Vagina (tissue), 2 donors: ENCODE measurements at regions not wholly inside any gene's neighbourhood (a gene's known extent, or its start where the extent isn't known, plus 50 kb on each side); places are given as distances from the start of the nearest gene placed in this dataset.

Source experiments
- DNase-seq, 2 donors: peaks; one replicate each; pipeline ENCODE4 v3.0.0-alpha.2; 2017; ENCODE audit errors: extremely low spot score in 2 of 2
- H3K27ac ChIP-seq: fragments of 200-600 bp; sonication (generic); one replicate; pipeline ENCODE4 v1.5.1; 2019
- H3K27me3 ChIP-seq: fragments of 200-600 bp; sonication (generic); one replicate; pipeline ENCODE4 v1.5.1; 2019
- H3K36me3 ChIP-seq, 2 donors: fragments of 200-600 bp; sonication (generic); one replicate each; pipeline ENCODE4 v1.5.1; 2017 to 2019
- H3K4me1 ChIP-seq: fragments of 200-600 bp; sonication (generic); one replicate; pipeline ENCODE4 v1.5.1; 2019
- H3K4me3 ChIP-seq, 2 donors: fragments of 200-600 bp; sonication (generic); 1 replicate in 1 of 2; 2 replicates in 1 of 2; pipeline ENCODE4 v1.5.1; 2016 to 2019
- H3K9me3 ChIP-seq: fragments of 200-600 bp; sonication (generic); one replicate; pipeline ENCODE4 v1.5.1; 2019
- POLR2A ChIP-seq, 2 donors: fragments of 450-650 bp; IDR thresholded peaks; one replicate each; pipeline ENCODE4 v1.6.1; 2017; ENCODE audit warnings: antibody characterized with exemption in 2 of 2, mild to moderate bottlenecking in 2 of 2, moderate library complexity in 2 of 2
- POLR2AphosphoS5 ChIP-seq, 2 donors: sonication (generic); formaldehyde crosslinking; IDR thresholded peaks; one replicate each; pipeline ENCODE4 v1.9.0; 2017; ENCODE audit warnings: antibody characterized with exemption in 2 of 2, mild to moderate bottlenecking in 2 of 2, low read depth in 1 of 2; ENCODE audit not compliant: insufficient read depth in 1 of 2
- intact Hi-C: fragments of 100-400 bp; cut with DNase I; formaldehyde crosslinking; loops from one replicate; pipeline ENCODE4 v1.15.1; 2023
- TF ChIP-seq, protein P1 (sequence below), 3 experiments: fragments of 450-650 bp in 2 of 3; fragments of 200-600 bp in 1 of 3; sonication (generic) in 1 of 3; IDR thresholded peaks; one replicate each; pipeline ENCODE4 v1.5.1; 2017 to 2019; ENCODE audit warnings: antibody characterized with exemption in 3 of 3, mild to moderate bottlenecking in 2 of 3, moderate library complexity in 2 of 3

GRCh38 chr3:124234852-124235252 lies 242.9 kb upstream of the ROPN1 start:
- TF ChIP-seq, protein P1, sequence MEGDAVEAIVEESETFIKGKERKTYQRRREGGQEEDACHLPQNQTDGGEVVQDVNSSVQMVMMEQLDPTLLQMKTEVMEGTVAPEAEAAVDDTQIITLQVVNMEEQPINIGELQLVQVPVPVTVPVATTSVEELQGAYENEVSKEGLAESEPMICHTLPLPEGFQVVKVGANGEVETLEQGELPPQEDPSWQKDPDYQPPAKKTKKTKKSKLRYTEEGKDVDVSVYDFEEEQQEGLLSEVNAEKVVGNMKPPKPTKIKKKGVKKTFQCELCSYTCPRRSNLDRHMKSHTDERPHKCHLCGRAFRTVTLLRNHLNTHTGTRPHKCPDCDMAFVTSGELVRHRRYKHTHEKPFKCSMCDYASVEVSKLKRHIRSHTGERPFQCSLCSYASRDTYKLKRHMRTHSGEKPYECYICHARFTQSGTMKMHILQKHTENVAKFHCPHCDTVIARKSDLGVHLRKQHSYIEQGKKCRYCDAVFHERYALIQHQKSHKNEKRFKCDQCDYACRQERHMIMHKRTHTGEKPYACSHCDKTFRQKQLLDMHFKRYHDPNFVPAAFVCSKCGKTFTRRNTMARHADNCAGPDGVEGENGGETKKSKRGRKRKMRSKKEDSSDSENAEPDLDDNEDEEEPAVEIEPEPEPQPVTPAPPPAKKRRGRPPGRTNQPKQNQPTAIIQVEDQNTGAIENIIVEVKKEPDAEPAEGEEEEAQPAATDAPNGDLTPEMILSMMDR (IDR thresholded peaks at IDR 0.05), result no peak
- TF ChIP-seq POLR2AphosphoS5 (IDR thresholded peaks at IDR 0.05; ENCODE audit: insufficient read depth in 1 of 2, low read depth in 1 of 2) (no peak), POLR2A (IDR thresholded peaks at IDR 0.05) (no peak)
- DNase-seq, result no peak
- intact Hi-C loops, result no loop called here
- Histone ChIP-seq H3K27me3 (no peaks in the 10 kb centered on the region), H3K4me1 (no peaks in the 10 kb centered on the region), H3K4me3 (no peak overlapping the region), H3K9me3 (no peaks in the 10 kb centered on the region), H3K27ac (no peak overlapping the region), H3K36me3 (no peaks in the 10 kb centered on the region)

DNA sequence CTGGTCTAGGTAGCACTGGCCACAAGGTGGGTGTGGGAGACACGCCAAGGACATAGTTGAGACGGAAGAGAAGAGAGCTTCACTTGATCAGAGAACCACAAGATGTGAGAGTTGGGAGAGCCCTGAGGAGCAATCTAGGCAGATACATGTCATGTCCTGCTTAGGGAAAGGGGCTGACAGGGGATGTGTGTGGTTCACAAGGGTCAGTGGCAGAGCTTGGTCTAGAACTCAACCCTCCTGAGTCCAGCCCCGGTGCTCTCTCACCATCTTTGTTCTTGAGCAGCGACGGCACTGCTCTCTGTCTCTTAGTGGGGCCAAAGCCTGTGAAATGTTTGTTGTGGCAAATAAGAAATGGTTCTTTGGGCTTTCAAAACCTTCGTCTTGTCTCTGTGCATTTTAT lies 243.5 kb upstream of the ROPN1 start:
- no peak overlapping the region for H3K27ac ChIP-seq

GRCh38 chr3:124243177-124243859 lies 251.4 kb upstream of the ROPN1 start:
- Histone ChIP-seq H3K4me1 (peaks cover 8% of the 10 kb centered on the region), H3K36me3 (no peaks in the 10 kb centered on the region), H3K9me3 (no peaks in the 10 kb centered on the region), H3K27ac (no peak overlapping the region), H3K4me3 (no peak overlapping the region), H3K27me3 (no peaks in the 10 kb centered on the region)
- TF ChIP-seq POLR2AphosphoS5 (IDR thresholded peaks at IDR 0.05; ENCODE audit: insufficient read depth in 1 of 2, low read depth in 1 of 2), result no peak
- no peak for DNase-seq
- intact Hi-C loops, result no loop called here

More for the DNA sequence above, 243.5 kb upstream of the ROPN1 start:
- Histone ChIP-seq H3K36me3 (no peaks in the 10 kb centered on the region), H3K27me3 (no peaks in the 10 kb centered on the region), H3K4me1 (no peaks in the 10 kb centered on the region), H3K4me3 (no peak overlapping the region), H3K9me3 (no peaks in the 10 kb centered on the region)
- intact Hi-C loops, result no loop called here
- DNase-seq, result peak in 1 of 2 donors; percentile 52
- TF ChIP-seq POLR2A (IDR thresholded peaks at IDR 0.05), result no peak
- TF ChIP-seq, protein P1 (IDR thresholded peaks at IDR 0.05), result no peak

DNA sequence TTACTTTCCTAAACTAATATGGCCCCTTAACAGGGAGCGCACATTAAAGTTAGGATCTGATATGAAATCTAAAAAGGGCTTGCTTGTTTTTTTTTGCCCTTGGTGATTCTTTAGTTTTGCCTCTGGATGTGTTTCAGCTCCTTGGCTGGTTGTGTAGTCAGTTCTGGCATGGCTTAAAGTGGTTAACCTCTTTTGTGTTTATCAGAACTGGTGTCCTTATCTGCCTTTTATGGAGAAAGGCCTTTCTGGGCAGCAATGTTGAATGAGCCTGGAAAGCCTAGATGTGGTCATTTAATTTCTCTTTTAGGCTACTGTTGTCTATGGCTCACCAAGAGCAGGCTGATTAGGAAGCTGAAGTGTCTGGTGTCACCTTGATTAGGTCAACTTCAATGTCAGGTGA lies 254.5 kb upstream of the ROPN1 start:
- Histone ChIP-seq H3K9me3 (no peaks in the 10 kb centered on the region), H3K4me1 (peaks cover 26% of the 10 kb centered on the region), H3K4me3 (no peak overlapping the region), H3K27me3 (no peaks in the 10 kb centered on the region), H3K27ac (no peak overlapping the region), H3K36me3 (no peaks in the 10 kb centered on the region)
- no peak for DNase-seq
- intact Hi-C loops, result no loop called here
- TF ChIP-seq, protein P1 (IDR thresholded peaks at IDR 0.05), result no peak
- TF ChIP-seq POLR2AphosphoS5 (IDR thresholded peaks at IDR 0.05; ENCODE audit: insufficient read depth in 1 of 2, low read depth in 1 of 2), result no peak

- intact Hi-C loops, result no loop called here
- Histone ChIP-seq H3K4me1 (peaks cover 26% of the 10 kb centered on the region), H3K27ac (no peak overlapping the region), H3K27me3 (no peaks in the 10 kb centered on the region), H3K36me3 (no peaks in the 10 kb centered on the region), H3K9me3 (no peaks in the 10 kb centered on the region), H3K4me3 (no peak overlapping the region)
- no peak for TF ChIP-seq POLR2AphosphoS5 (IDR thresholded peaks at IDR 0.05; ENCODE audit: insufficient read depth in 1 of 2, low read depth in 1 of 2)
- no peak for TF ChIP-seq POLR2A (IDR thresholded peaks at IDR 0.05)
- TF ChIP-seq, protein P1 (IDR thresholded peaks at IDR 0.05), result no peak
- no peak for DNase-seq
Observed at GRCh38 chr3:124246949-124247348, 255.0 kb upstream of the ROPN1 start.
